A673 (cell line): ENCODE measurements at regions not wholly inside any gene's neighbourhood (a gene's known extent, or its start where the extent isn't known, plus 50 kb on each side); places are given as distances from the start of the nearest gene placed in this dataset.

Source experiments
- CTCF ChIP-seq: fragments of 300-800, 200-600 bp; sonication (generic); conservative IDR thresholded peaks from 2 replicates; pipeline ENCODE4 v1.5.1; 2017; ENCODE audit warnings: low read depth, mild to moderate bottlenecking, antibody characterized with exemption, low read length, moderate library complexity, mixed read lengths
- EZH2 ChIP-seq: fragments of 200-600 bp; sonication (generic); IDR thresholded peaks from 2 replicates; pipeline ENCODE4 v1.6.1; 2017; ENCODE audit warnings: borderline replicate concordance, low read depth, mild to moderate bottlenecking, mixed read lengths, antibody characterized with exemption, low read length; ENCODE audit not compliant: poor library complexity, severe bottlenecking

GRCh38 chr3:28808068-28808467 lies 459.4 kb upstream of the AZI2 start:
- TF ChIP-seq CTCF (no peak), EZH2 (no peak)
